Body of pancreas (tissue), 4 donors: ENCODE measurements at regions not wholly inside any gene's neighbourhood (a gene's known extent, or its start where the extent isn't known, plus 50 kb on each side); places are given as distances from the start of the nearest gene placed in this dataset.

Source experiments
- POLR2A ChIP-seq, 3 donors: fragments of 450-650 bp; IDR thresholded peaks; one replicate each; pipeline ENCODE4 v1.6.1; 2016; ENCODE audit warnings: antibody characterized with exemption in 3 of 3, mild to moderate bottlenecking in 2 of 3
- TF ChIP-seq, protein P1 (sequence below), 7 experiments: fragments of 450-650 bp in 4 of 7; fragments of 200-600 bp in 3 of 7; sonication (generic) in 3 of 7; IDR thresholded peaks; one replicate each; pipeline ENCODE4 v1.5.1; 2016 to 2019; ENCODE audit warnings: antibody characterized with exemption in 7 of 7

DNA sequence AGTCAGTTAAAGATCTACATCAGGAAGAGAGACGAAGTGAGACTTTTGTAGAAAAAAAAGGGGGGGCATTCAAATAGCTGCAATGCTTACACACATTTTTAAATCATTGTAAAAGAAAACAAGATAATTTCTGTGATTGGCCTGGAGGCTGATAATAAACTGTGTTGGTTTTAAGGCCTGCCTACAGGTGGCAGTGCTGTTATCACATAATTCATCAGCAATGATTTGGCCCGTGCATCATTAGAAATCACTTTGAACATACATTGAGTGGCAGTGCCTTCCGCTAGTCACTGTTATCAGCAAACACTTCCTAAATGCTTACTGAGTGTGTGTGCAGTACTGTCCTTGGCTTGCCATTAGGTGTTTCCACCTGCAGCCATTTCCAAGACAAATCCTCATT lies 831.9 kb downstream of the TRIML1 start:
- TF ChIP-seq, protein P1, sequence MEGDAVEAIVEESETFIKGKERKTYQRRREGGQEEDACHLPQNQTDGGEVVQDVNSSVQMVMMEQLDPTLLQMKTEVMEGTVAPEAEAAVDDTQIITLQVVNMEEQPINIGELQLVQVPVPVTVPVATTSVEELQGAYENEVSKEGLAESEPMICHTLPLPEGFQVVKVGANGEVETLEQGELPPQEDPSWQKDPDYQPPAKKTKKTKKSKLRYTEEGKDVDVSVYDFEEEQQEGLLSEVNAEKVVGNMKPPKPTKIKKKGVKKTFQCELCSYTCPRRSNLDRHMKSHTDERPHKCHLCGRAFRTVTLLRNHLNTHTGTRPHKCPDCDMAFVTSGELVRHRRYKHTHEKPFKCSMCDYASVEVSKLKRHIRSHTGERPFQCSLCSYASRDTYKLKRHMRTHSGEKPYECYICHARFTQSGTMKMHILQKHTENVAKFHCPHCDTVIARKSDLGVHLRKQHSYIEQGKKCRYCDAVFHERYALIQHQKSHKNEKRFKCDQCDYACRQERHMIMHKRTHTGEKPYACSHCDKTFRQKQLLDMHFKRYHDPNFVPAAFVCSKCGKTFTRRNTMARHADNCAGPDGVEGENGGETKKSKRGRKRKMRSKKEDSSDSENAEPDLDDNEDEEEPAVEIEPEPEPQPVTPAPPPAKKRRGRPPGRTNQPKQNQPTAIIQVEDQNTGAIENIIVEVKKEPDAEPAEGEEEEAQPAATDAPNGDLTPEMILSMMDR (IDR thresholded peaks at IDR 0.05) = peak in 3 of 7 experiments; percentile 17 to 22 (median 22)
- no peak for TF ChIP-seq POLR2A (IDR thresholded peaks at IDR 0.05)
